Right lung (tissue), 2 donors: ENCODE measurements at regions not wholly inside any gene's neighbourhood (a gene's known extent, or its start where the extent isn't known, plus 50 kb on each side); places are given as distances from the start of the nearest gene placed in this dataset.
"Not testable (repeated sequence)": the region's sequence is repeated elsewhere in the genome, so short reads cannot be mapped to it uniquely, and the experiment has no call there.

Source experiments
- DNase-seq, 2 donors: peaks; one replicate each; pipeline ENCODE4 v3.0.0-alpha.2; 2013

GRCh38 chr5:16296946-16297345 is 117.4 kb upstream of the MARCHF11 start:
- no peak for DNase-seq

GRCh38 chr5:16291894-16292293 is 112.3 kb upstream of the MARCHF11 start:
- DNase-seq: no peak

- DNase-seq: no peak
Measured at GRCh38 chr5:16291474-16291873, 111.9 kb upstream of the MARCHF11 start.

- no peak for DNase-seq
Measured at GRCh38 chr5:16283791-16284190, 104.2 kb upstream of the MARCHF11 start.

- not testable (repeated sequence) for DNase-seq
Measured at GRCh38 chr5:16276859-16277258, 97.3 kb upstream of the MARCHF11 start.

- no peak for DNase-seq
Measured at GRCh38 chr5:16271851-16272250, 92.3 kb upstream of the MARCHF11 start.

GRCh38 chr5:16265141-16265540 is 85.5 kb upstream of the MARCHF11 start:
- DNase-seq: no peak

- no peak for DNase-seq
Measured at GRCh38 chr5:16260000-16260399, 80.4 kb upstream of the MARCHF11 start.

GRCh38 chr5:16253856-16254255 is 74.3 kb upstream of the MARCHF11 start:
- DNase-seq: no peak

- no peak for DNase-seq
Measured at GRCh38 chr5:16245956-16246355, 66.4 kb upstream of the MARCHF11 start.

- no peak for DNase-seq
Measured at GRCh38 chr5:16245249-16245648, 65.7 kb upstream of the MARCHF11 start.

- DNase-seq: no peak
Measured at GRCh38 chr5:16238018-16238417, 58.4 kb upstream of the MARCHF11 start.

- DNase-seq: no peak
Measured at GRCh38 chr5:16234598-16234997, 55.0 kb upstream of the MARCHF11 start.

GRCh38 chr5:16233730-16234129 is 54.1 kb upstream of the MARCHF11 start:
- DNase-seq: no peak

- no peak for DNase-seq
Measured at GRCh38 chr5:16229357-16229940, 49.9 kb upstream of the MARCHF11 start.
